ENCODE measurements at regions not wholly inside any gene's neighbourhood (a gene's known extent, or its start where the extent isn't known, plus 50 kb on each side); places are given as distances from the start of the nearest gene placed in this dataset.

DNA sequence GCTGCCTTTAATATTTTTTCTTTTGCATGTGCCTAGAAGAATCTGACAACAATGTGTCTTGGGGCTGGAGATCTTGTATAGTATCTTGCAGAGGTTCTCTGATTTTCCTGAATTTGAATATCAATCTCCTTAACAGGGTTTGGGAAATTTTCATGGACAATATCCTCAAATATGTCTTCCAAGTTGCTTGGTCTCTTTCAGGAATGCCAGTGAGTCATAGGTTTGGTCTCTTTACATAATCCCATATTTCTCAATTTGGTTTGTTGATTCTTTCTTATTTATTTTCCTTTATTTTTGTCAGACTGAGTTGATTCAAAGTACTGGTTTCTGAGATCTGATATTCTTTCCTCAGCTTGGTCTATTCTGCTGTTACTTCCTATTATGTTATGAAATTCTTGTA, 208.7 kb upstream of the GLI3 start:
- Histone ChIP-seq H3K79me2 (ENCODE audit: insufficient read depth, low read length) (no peaks in the 10 kb centered on the region), H2BK20ac (ENCODE audit: low read depth, low read length, poor library complexity, severe bottlenecking) (no peak overlapping the region), H2AFZ (ENCODE audit: low read length) (no peak overlapping the region), H3K27me3 (ENCODE audit: insufficient read depth, low read length) (no peaks in the 10 kb centered on the region), H3K56ac (ENCODE audit: insufficient read length, low read depth, low read length) (no peak overlapping the region), H2BK5ac (ENCODE audit: insufficient read length, low read length) (no peak overlapping the region), H2BK12ac (ENCODE audit: insufficient read length, low read depth, low read length) (no peak overlapping the region), H3K9ac (ENCODE audit: extremely low read depth, insufficient read length, low read length) (no peak overlapping the region), H3K4me1 (ENCODE audit: insufficient read depth, low read length) (no peaks in the 10 kb centered on the region), H2AK5ac (ENCODE audit: insufficient read length, low read length) (no peak overlapping the region), H3K9me3 (ENCODE audit: control insufficient read depth, low read depth, low read length) (no peaks in the 10 kb centered on the region), H4K20me1 (ENCODE audit: control insufficient read depth, insufficient read depth, insufficient read length) (no peaks in the 10 kb centered on the region), H3K79me1 (ENCODE audit: insufficient read depth, low read depth, low read length, poor library complexity, severe bottlenecking) (no peaks in the 10 kb centered on the region), H4K91ac (ENCODE audit: insufficient read length, low read depth, low read length) (no peak overlapping the region), H3T11ph (ENCODE audit: low read length) (no peak overlapping the region), H3K23ac (ENCODE audit: insufficient read length, low read depth, low read length) (no peak overlapping the region), H3K23me2 (ENCODE audit: insufficient read length, low read depth, low read length, poor library complexity, severe bottlenecking) (no peaks in the 10 kb centered on the region), H3K4ac (ENCODE audit: low read depth, low read length) (no peak overlapping the region), H4K8ac (replicated peaks; ENCODE audit: insufficient read length, low read depth, low read length) (no peak overlapping the region), H2BK15ac (ENCODE audit: low read depth, low read length) (no peak overlapping the region), H3K4me2 (ENCODE audit: insufficient read depth, insufficient read length, low read length) (no peak overlapping the region), H3K18ac (ENCODE audit: insufficient read length, low read depth, low read length) (no peak overlapping the region), H4K5ac (ENCODE audit: insufficient read length, low read depth, low read length) (no peak overlapping the region), H3K14ac (ENCODE audit: insufficient read depth, low read length) (no peak overlapping the region), H3K27ac (ENCODE audit: insufficient read length, low read depth, low read length) (no peak overlapping the region), H2BK120ac (ENCODE audit: low read depth, low read length, poor library complexity, severe bottlenecking) (no peak overlapping the region)
- no peak for DNase-seq
- TF ChIP-seq, protein P1, sequence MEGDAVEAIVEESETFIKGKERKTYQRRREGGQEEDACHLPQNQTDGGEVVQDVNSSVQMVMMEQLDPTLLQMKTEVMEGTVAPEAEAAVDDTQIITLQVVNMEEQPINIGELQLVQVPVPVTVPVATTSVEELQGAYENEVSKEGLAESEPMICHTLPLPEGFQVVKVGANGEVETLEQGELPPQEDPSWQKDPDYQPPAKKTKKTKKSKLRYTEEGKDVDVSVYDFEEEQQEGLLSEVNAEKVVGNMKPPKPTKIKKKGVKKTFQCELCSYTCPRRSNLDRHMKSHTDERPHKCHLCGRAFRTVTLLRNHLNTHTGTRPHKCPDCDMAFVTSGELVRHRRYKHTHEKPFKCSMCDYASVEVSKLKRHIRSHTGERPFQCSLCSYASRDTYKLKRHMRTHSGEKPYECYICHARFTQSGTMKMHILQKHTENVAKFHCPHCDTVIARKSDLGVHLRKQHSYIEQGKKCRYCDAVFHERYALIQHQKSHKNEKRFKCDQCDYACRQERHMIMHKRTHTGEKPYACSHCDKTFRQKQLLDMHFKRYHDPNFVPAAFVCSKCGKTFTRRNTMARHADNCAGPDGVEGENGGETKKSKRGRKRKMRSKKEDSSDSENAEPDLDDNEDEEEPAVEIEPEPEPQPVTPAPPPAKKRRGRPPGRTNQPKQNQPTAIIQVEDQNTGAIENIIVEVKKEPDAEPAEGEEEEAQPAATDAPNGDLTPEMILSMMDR (conservative IDR thresholded peaks at IDR 0.05), result no peak
- H3K27ac Mint-ChIP-seq, result no peak overlapping the region
- no peaks in the 10 kb centered on the region; the same call in none of the 2 replicates for H3K27me3 Mint-ChIP-seq (ENCODE audit: low read depth)
- no peaks in the 10 kb centered on the region for H3K4me1 Mint-ChIP-seq
- no peaks in the 10 kb centered on the region for H3K36me3 Mint-ChIP-seq (ENCODE audit: insufficient read depth in 1 of 3, low read depth in 3 of 3)
- no peak overlapping the region for H3K4me3 Mint-ChIP-seq
- H3K9me3 Mint-ChIP-seq, result peaks cover 0 to 5% of the 10 kb centered on the region in 2 experiments; a peak in 2 of 5 replicates
